H1 (cell line): ENCODE measurements at regions not wholly inside any gene's neighbourhood (a gene's known extent, or its start where the extent isn't known, plus 50 kb on each side); places are given as distances from the start of the nearest gene placed in this dataset.

Source experiments
- CTCF ChIP-seq, 3 experiments: IDR thresholded peaks; 1 replicate in 2 of 3; 2 replicates in 1 of 3; pipeline versions ENCODE4 v1.5.1 to v1.6.1; 2011; ENCODE audit warnings: low read length in 3 of 3, mild to moderate bottlenecking in 3 of 3, inconsistent platforms in 2 of 3, low read depth in 1 of 3, moderate library complexity in 1 of 3; ENCODE audit not compliant: insufficient read depth in 1 of 3; ENCODE audit errors: control extremely low read depth in 1 of 3
- MAX ChIP-seq: IDR thresholded peaks from 2 replicates; pipeline ENCODE4 v1.6.1; 2012; ENCODE audit warnings: inconsistent platforms
- ZNF274 ChIP-seq: IDR thresholded peaks from 2 replicates; pipeline ENCODE4 v1.7.0; 2012; ENCODE audit warnings: low read length, borderline replicate concordance; ENCODE audit errors: extremely low read depth

- TF ChIP-seq CTCF (IDR thresholded peaks at IDR 0.05; ENCODE audit: control extremely low read depth in 1 of 3, insufficient read depth in 1 of 3, low read depth in 1 of 3, low read length in 3 of 3) (no peak), MAX (no peak), ZNF274 (no peak)
These were observed 134.6 kb downstream of the TEX36 start (continued) for GRCh38 chr10:125548356-125548755.
